Neural cell (in vitro differentiated cells): ENCODE measurements at regions not wholly inside any gene's neighbourhood (a gene's known extent, or its start where the extent isn't known, plus 50 kb on each side); places are given as distances from the start of the nearest gene placed in this dataset.

ENCODE experiments used
- H2AFZ ChIP-seq: fragments of 200-600, 300-800 bp; sonication (generic), shearing (Covaris generic); 2 replicates; pipeline ENCODE4 v1.6.0; 2014; ENCODE audit warnings: low read depth, mild to moderate bottlenecking, antibody characterized with exemption, low read length, moderate library complexity
- H3F3A ChIP-seq: fragments of 200-600 bp; shearing (Covaris generic); 2 replicates; pipeline ENCODE4 v1.6.1; 2016; ENCODE audit warnings: mild to moderate bottlenecking, moderate library complexity, mixed read lengths, antibody characterized with exemption, low read length; ENCODE audit not compliant: insufficient read depth, poor library complexity, severe bottlenecking
- H3K27ac ChIP-seq: fragments of 200-600, 300-800 bp; sonication (generic), shearing (Covaris generic); 2 replicates; pipeline ENCODE4 v1.5.1; 2014; ENCODE audit warnings: mild to moderate bottlenecking, low read length, moderate library complexity
- H3K27me3 ChIP-seq: fragments of 300-800, 200-600 bp; sonication (generic), shearing (Covaris generic); 2 replicates; pipeline ENCODE4 v1.6.0; 2014; ENCODE audit warnings: mild to moderate bottlenecking, low read depth, low read length, moderate library complexity; ENCODE audit not compliant: insufficient read depth
- H3K36me3 ChIP-seq: fragments of 300-800, 200-600 bp; sonication (generic), shearing (Covaris generic); 2 replicates; pipeline ENCODE4 v1.5.1; 2014; ENCODE audit warnings: mild to moderate bottlenecking, antibody characterized with exemption, low read length, moderate library complexity; ENCODE audit not compliant: insufficient read depth
- H3K4me2 ChIP-seq: fragments of 300-800, 200-600 bp; sonication (generic), shearing (Covaris generic); 2 replicates; pipeline ENCODE4 v1.6.0; 2014; ENCODE audit warnings: mild to moderate bottlenecking, low read length
- H3K4me3 ChIP-seq: fragments of 300-800, 200-600 bp; sonication (generic), shearing (Covaris generic); 2 replicates; pipeline ENCODE4 v1.5.1; 2014; ENCODE audit warnings: mild to moderate bottlenecking, low read length, moderate library complexity
- H3K79me2 ChIP-seq: fragments of 200-600 bp; shearing (Covaris generic); replicated peaks from 2 replicates; pipeline ENCODE4 v1.6.0; 2014; ENCODE audit warnings: mild to moderate bottlenecking, low read length, moderate library complexity; ENCODE audit not compliant: insufficient read depth
- H3K9ac ChIP-seq: fragments of 300-800, 200-600 bp; sonication (generic), shearing (Covaris generic); 2 replicates; pipeline ENCODE4 v1.6.1; 2016; ENCODE audit warnings: mild to moderate bottlenecking, low read length, mixed read lengths
- H3K9me2 ChIP-seq: fragments of 200-600 bp; shearing (Covaris generic); 2 replicates; pipeline ENCODE4 v1.6.1; 2016; ENCODE audit warnings: mild to moderate bottlenecking, low read length, mixed read lengths; ENCODE audit not compliant: insufficient read depth
- H3K9me3 ChIP-seq: fragments of 200-600, 300-800 bp; sonication (generic), shearing (Covaris generic); 2 replicates; pipeline ENCODE4 v1.6.1; 2016; ENCODE audit warnings: mild to moderate bottlenecking, mixed run types, low read length, moderate library complexity, mixed read lengths
- H4K20me1 ChIP-seq: fragments of 200-600 bp; shearing (Covaris generic); 2 replicates; pipeline ENCODE4 v1.6.1; 2016; ENCODE audit warnings: mild to moderate bottlenecking, mixed run types; ENCODE audit not compliant: insufficient read depth
- EP300 ChIP-seq: fragments of 450-650 bp; conservative IDR thresholded peaks from 2 replicates; pipeline ENCODE4 v1.6.1; 2014; ENCODE audit warnings: antibody characterized with exemption, mild to moderate bottlenecking, moderate library complexity; ENCODE audit not compliant: poor library complexity, severe bottlenecking
- EZH2 ChIP-seq: fragments of 200-600, 300-800 bp; shearing (Covaris generic), sonication (generic); IDR thresholded peaks from 2 replicates; pipeline ENCODE4 v1.6.1; 2014; ENCODE audit warnings: antibody characterized with exemption, low read length, borderline replicate concordance, mild to moderate bottlenecking; ENCODE audit not compliant: insufficient read depth, poor library complexity, severe bottlenecking
- MXI1 ChIP-seq: fragments of 450-650 bp; conservative IDR thresholded peaks from 2 replicates; pipeline ENCODE4 v1.6.1; 2014; ENCODE audit warnings: antibody characterized with exemption, mild to moderate bottlenecking; ENCODE audit not compliant: poor library complexity, severe bottlenecking
- POLR2AphosphoS5 ChIP-seq: IDR thresholded peaks from 2 replicates; pipeline ENCODE4 v1.6.1; 2012
- RAD21 ChIP-seq: fragments of 450-650 bp; conservative IDR thresholded peaks from 2 replicates; pipeline ENCODE4 v1.6.1; 2014; ENCODE audit warnings: antibody characterized with exemption, mild to moderate bottlenecking, moderate library complexity
- SMC3 ChIP-seq: fragments of 450-650 bp; conservative IDR thresholded peaks from 2 replicates; pipeline ENCODE4 v1.6.1; 2014; ENCODE audit warnings: antibody characterized with exemption, mild to moderate bottlenecking, moderate library complexity; ENCODE audit not compliant: poor library complexity
- TAF1 ChIP-seq: IDR thresholded peaks from 2 replicates; pipeline ENCODE4 v1.6.1; 2012; ENCODE audit warnings: low read depth
- TF ChIP-seq, protein P1 (sequence below): IDR thresholded peaks from 2 replicates; pipeline ENCODE4 v1.6.1; 2012; ENCODE audit warnings: borderline replicate concordance
- TF ChIP-seq, protein P2 (sequence below): fragments of 450-650 bp; IDR thresholded peaks from 2 replicates; pipeline ENCODE4 v1.5.1; 2014; ENCODE audit warnings: antibody characterized with exemption, mild to moderate bottlenecking, moderate library complexity; ENCODE audit not compliant: poor library complexity, severe bottlenecking

DNA sequence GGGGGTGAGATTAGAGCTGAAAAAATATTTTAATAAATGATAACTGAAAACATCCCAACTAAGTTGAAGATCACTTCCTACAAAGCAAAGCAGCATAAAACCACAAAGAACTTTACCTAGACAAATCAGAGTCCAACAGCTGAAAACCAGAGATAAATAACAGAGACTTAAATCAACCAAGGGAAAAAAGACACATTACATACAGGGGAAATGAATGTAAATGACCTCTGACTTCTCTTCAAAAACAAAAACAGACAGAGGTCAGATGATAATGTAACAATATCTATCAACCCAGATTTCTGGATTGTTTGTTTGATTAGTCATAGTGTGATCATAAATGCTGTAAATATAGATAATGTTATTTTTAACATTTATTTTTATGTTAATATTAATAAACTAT, 782.8 kb downstream of the TFAP2A start:
- H3K79me2 ChIP-seq: no peaks in the 10 kb centered on the region
- H3K27me3 ChIP-seq: no peaks in the 10 kb centered on the region
- H2AFZ ChIP-seq: no peak overlapping the region
- H3K36me3 ChIP-seq: no peaks in the 10 kb centered on the region
- no peaks in the 10 kb centered on the region for H3F3A ChIP-seq
- H3K27ac ChIP-seq: no peak overlapping the region
- H4K20me1 ChIP-seq: no peaks in the 10 kb centered on the region
- H3K9me2 ChIP-seq: no peaks in the 10 kb centered on the region
- H3K9me3 ChIP-seq: peaks cover 8% of the 10 kb centered on the region
- no peak overlapping the region for H3K4me2 ChIP-seq
- H3K4me3 ChIP-seq: no peak overlapping the region
- no peak overlapping the region for H3K9ac ChIP-seq
- TF ChIP-seq MXI1 (no peak), EP300 (no peak), POLR2AphosphoS5 (no peak)
- TF ChIP-seq, protein P1, sequence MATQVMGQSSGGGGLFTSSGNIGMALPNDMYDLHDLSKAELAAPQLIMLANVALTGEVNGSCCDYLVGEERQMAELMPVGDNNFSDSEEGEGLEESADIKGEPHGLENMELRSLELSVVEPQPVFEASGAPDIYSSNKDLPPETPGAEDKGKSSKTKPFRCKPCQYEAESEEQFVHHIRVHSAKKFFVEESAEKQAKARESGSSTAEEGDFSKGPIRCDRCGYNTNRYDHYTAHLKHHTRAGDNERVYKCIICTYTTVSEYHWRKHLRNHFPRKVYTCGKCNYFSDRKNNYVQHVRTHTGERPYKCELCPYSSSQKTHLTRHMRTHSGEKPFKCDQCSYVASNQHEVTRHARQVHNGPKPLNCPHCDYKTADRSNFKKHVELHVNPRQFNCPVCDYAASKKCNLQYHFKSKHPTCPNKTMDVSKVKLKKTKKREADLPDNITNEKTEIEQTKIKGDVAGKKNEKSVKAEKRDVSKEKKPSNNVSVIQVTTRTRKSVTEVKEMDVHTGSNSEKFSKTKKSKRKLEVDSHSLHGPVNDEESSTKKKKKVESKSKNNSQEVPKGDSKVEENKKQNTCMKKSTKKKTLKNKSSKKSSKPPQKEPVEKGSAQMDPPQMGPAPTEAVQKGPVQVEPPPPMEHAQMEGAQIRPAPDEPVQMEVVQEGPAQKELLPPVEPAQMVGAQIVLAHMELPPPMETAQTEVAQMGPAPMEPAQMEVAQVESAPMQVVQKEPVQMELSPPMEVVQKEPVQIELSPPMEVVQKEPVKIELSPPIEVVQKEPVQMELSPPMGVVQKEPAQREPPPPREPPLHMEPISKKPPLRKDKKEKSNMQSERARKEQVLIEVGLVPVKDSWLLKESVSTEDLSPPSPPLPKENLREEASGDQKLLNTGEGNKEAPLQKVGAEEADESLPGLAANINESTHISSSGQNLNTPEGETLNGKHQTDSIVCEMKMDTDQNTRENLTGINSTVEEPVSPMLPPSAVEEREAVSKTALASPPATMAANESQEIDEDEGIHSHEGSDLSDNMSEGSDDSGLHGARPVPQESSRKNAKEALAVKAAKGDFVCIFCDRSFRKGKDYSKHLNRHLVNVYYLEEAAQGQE: no peak

DNA sequence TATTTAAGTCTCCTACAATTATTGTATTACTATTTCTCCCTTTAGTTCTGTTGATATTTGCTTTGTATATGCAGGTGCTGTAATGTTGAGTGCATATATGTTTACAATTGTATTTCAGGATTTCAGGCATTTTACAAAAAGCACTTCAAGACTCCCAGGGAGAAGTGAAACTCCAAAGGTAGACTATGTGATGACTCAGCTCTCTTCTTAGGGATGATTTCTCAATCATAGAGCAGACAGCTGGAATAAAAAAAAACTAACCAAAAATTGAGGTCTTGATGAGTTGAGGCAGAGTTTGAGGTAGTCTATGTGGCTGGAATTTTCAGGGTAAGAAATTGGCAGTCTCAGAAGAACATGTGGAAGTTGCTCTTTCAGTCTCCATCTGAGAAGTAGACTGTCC, 786.1 kb downstream of the TFAP2A start:
- no peaks in the 10 kb centered on the region for H4K20me1 ChIP-seq
- no peaks in the 10 kb centered on the region for H3K36me3 ChIP-seq
- no peak overlapping the region for H2AFZ ChIP-seq
- H3K9ac ChIP-seq: no peak overlapping the region
- H3K9me2 ChIP-seq: no peaks in the 10 kb centered on the region
- peaks cover 13% of the 10 kb centered on the region for H3K9me3 ChIP-seq
- H3K79me2 ChIP-seq: no peaks in the 10 kb centered on the region
- H3K27me3 ChIP-seq: no peaks in the 10 kb centered on the region
- no peak for TF ChIP-seq EZH2
- TF ChIP-seq RAD21: no peak
- no peak for TF ChIP-seq TAF1
- TF ChIP-seq MXI1: no peak
- TF ChIP-seq, protein P1: no peak
- TF ChIP-seq POLR2AphosphoS5: no peak
- no peak for TF ChIP-seq SMC3
- no peak for TF ChIP-seq EP300
- TF ChIP-seq, protein P2, sequence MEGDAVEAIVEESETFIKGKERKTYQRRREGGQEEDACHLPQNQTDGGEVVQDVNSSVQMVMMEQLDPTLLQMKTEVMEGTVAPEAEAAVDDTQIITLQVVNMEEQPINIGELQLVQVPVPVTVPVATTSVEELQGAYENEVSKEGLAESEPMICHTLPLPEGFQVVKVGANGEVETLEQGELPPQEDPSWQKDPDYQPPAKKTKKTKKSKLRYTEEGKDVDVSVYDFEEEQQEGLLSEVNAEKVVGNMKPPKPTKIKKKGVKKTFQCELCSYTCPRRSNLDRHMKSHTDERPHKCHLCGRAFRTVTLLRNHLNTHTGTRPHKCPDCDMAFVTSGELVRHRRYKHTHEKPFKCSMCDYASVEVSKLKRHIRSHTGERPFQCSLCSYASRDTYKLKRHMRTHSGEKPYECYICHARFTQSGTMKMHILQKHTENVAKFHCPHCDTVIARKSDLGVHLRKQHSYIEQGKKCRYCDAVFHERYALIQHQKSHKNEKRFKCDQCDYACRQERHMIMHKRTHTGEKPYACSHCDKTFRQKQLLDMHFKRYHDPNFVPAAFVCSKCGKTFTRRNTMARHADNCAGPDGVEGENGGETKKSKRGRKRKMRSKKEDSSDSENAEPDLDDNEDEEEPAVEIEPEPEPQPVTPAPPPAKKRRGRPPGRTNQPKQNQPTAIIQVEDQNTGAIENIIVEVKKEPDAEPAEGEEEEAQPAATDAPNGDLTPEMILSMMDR: no peak
- H3K27ac ChIP-seq: no peak overlapping the region
- H3F3A ChIP-seq: no peaks in the 10 kb centered on the region
- no peak overlapping the region for H3K4me3 ChIP-seq
- no peak overlapping the region for H3K4me2 ChIP-seq
